Fibroblast of the aortic adventitia (primary cell): ENCODE measurements at regions not wholly inside any gene's neighbourhood (a gene's known extent, or its start where the extent isn't known, plus 50 kb on each side); places are given as distances from the start of the nearest gene placed in this dataset.

Experiments
- DNase-seq: peaks from one replicate; pipeline ENCODE4 v3.0.0-alpha.2; 2010; ENCODE audit warnings: low read depth
- H3K4me3 ChIP-seq: 2 replicates; pipeline ENCODE4 v1.5.1; 2011; ENCODE audit warnings: low read depth, mild to moderate bottlenecking, control low read depth, low read length, moderate library complexity
- CTCF ChIP-seq: IDR thresholded peaks from 2 replicates; pipeline ENCODE4 v1.5.1; 2011; ENCODE audit warnings: mild to moderate bottlenecking, low read length, control low read depth, inconsistent platforms; ENCODE audit not compliant: insufficient read depth

DNA sequence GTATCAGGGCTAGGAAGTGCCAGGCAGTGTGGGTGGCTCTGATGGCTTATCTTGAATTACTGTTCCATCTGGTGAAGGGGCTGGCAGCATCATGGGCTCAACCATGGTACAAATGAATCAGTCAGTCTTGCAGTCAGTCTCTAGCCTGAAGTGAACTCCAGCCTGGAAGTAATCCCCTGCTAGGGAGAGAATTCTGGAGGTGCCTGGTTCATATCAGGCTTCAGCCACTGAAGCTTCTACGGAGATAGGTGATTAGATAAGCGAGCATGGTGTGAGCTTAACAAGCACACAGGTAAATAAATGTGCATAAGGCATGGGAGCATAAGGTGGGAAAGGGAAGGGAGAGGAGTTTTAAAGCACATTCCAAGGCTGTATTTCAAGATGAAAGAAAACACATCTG, 541.7 kb downstream of the MBD2 start:
- H3K4me3 ChIP-seq = no peak overlapping the region
- TF ChIP-seq CTCF = no peak
- no peak for DNase-seq

- no peak for DNase-seq
- no peak overlapping the region for H3K4me3 ChIP-seq
- TF ChIP-seq CTCF = no peak
Observed at GRCh38 chr18:53677480-53677879, 547.0 kb downstream of the MBD2 start.

DNA sequence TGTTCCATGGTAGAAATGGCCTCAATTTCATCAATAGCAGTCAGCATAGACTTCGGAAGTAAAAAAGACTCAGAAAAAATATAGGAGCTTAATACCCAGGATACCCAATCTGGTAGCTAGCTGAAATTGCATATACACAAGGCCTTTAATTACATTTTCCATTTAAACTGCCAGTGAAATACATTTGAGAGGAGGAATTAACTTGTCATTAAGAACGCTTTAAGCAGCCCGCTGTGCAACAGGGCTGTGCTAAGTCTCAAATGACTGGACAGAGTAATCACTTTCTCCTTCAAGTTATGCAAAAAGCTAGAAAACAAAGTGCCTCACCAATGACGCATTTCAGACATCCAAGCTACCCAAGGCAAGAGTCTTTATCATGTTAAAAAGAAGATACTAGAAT, 558.8 kb downstream of the MBD2 start:
- no peak overlapping the region for H3K4me3 ChIP-seq
- no peak for DNase-seq
- TF ChIP-seq CTCF = no peak

GRCh38 chr18:53664575-53664974, 559.9 kb downstream of the MBD2 start:
- H3K4me3 ChIP-seq = no peak overlapping the region
- DNase-seq = no peak
- TF ChIP-seq CTCF = no peak

- H3K4me3 ChIP-seq = no peak overlapping the region
- DNase-seq = no peak
- TF ChIP-seq CTCF = no peak
Observed at GRCh38 chr18:53660306-53660705, 564.2 kb downstream of the MBD2 start.

- no peak for TF ChIP-seq CTCF
- H3K4me3 ChIP-seq = no peak overlapping the region
- DNase-seq = no peak
Observed at GRCh38 chr18:53657257-53657656, 567.2 kb downstream of the MBD2 start.

DNA sequence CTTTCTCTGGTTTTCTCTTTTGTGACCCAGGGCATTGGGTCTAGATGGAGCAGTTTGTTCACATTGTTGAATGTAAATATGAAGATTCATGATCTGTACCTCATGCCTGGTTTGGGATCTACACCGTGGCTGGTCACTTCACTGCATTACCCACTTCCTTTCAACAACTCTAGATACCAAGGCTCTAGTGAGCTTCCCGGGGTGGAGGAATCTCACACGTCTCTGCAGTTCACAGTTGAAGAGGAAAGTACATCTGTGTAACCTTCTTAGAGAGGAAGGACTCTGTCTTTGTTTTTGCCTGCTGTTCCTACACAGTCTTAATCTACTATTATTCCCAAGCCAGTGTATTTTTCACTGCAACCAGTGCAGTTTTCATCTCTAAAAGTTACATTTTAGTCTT, 574.8 kb downstream of the MBD2 start:
- H3K4me3 ChIP-seq = no peak overlapping the region
- DNase-seq = no peak
- TF ChIP-seq CTCF = no peak
